ENCODE measurements at regions not wholly inside any gene's neighbourhood (a gene's known extent, or its start where the extent isn't known, plus 50 kb on each side); places are given as distances from the start of the nearest gene placed in this dataset.

- Histone ChIP-seq H3K79me2 (ENCODE audit: insufficient read depth, low read depth) (no peaks in the 10 kb centered on the region), H2AFZ (ENCODE audit: low read depth) (no peak overlapping the region), H3K4me2 (no peak overlapping the region), H3K9ac (no peak overlapping the region), H3K27ac (no peak overlapping the region), H3K27me3 (ENCODE audit: insufficient read depth, low read depth) (no peaks in the 10 kb centered on the region), H3K4me1 (ENCODE audit: low read depth, poor library complexity, severe bottlenecking) (no peaks in the 10 kb centered on the region), H3K4me3 (IDR thresholded peaks at IDR 0.05; ENCODE audit: insufficient read depth, low read depth, low read length) (no peak overlapping the region), H4K20me1 (ENCODE audit: insufficient read depth) (no peaks in the 10 kb centered on the region), H3K36me3 (ENCODE audit: insufficient read depth) (no peaks in the 10 kb centered on the region)
- TF ChIP-seq, protein P1, sequence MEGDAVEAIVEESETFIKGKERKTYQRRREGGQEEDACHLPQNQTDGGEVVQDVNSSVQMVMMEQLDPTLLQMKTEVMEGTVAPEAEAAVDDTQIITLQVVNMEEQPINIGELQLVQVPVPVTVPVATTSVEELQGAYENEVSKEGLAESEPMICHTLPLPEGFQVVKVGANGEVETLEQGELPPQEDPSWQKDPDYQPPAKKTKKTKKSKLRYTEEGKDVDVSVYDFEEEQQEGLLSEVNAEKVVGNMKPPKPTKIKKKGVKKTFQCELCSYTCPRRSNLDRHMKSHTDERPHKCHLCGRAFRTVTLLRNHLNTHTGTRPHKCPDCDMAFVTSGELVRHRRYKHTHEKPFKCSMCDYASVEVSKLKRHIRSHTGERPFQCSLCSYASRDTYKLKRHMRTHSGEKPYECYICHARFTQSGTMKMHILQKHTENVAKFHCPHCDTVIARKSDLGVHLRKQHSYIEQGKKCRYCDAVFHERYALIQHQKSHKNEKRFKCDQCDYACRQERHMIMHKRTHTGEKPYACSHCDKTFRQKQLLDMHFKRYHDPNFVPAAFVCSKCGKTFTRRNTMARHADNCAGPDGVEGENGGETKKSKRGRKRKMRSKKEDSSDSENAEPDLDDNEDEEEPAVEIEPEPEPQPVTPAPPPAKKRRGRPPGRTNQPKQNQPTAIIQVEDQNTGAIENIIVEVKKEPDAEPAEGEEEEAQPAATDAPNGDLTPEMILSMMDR (conservative IDR thresholded peaks at IDR 0.05; ENCODE audit: low read depth, low read length), result no peak
Measured at GRCh38 chr10:130396044-130396443, 259.9 kb downstream of the GLRX3 start.

GRCh38 chr10:130398090-130398994 is 262.2 kb downstream of the GLRX3 start:
- Histone ChIP-seq H3K4me1 (ENCODE audit: low read depth, poor library complexity, severe bottlenecking) (no peaks in the 10 kb centered on the region), H3K79me2 (ENCODE audit: insufficient read depth, low read depth) (no peaks in the 10 kb centered on the region), H3K27me3 (ENCODE audit: insufficient read depth, low read depth) (no peaks in the 10 kb centered on the region), H3K9ac (no peak overlapping the region), H2AFZ (ENCODE audit: low read depth) (no peak overlapping the region), H4K20me1 (ENCODE audit: insufficient read depth) (no peaks in the 10 kb centered on the region), H3K36me3 (ENCODE audit: insufficient read depth) (no peaks in the 10 kb centered on the region), H3K4me3 (IDR thresholded peaks at IDR 0.05; ENCODE audit: insufficient read depth, low read depth, low read length) (no peak overlapping the region), H3K4me2 (no peak overlapping the region), H3K27ac (no peak overlapping the region)
- TF ChIP-seq, protein P1 (conservative IDR thresholded peaks at IDR 0.05; ENCODE audit: low read depth, low read length), result no peak

- Histone ChIP-seq H3K27me3 (ENCODE audit: insufficient read depth, low read depth) (no peaks in the 10 kb centered on the region), H4K20me1 (ENCODE audit: insufficient read depth) (no peaks in the 10 kb centered on the region), H3K4me3 (IDR thresholded peaks at IDR 0.05; ENCODE audit: insufficient read depth, low read depth, low read length) (no peak overlapping the region), H3K27ac (no peak overlapping the region), H3K4me1 (ENCODE audit: low read depth, poor library complexity, severe bottlenecking) (no peaks in the 10 kb centered on the region), H3K36me3 (ENCODE audit: insufficient read depth) (no peaks in the 10 kb centered on the region), H3K4me2 (no peak overlapping the region), H2AFZ (ENCODE audit: low read depth) (no peak overlapping the region), H3K9ac (no peak overlapping the region), H3K79me2 (ENCODE audit: insufficient read depth, low read depth) (no peaks in the 10 kb centered on the region)
- TF ChIP-seq, protein P1 (conservative IDR thresholded peaks at IDR 0.05; ENCODE audit: low read depth, low read length), result no peak
Measured at GRCh38 chr10:130399425-130399950, 263.3 kb downstream of the GLRX3 start.

- no peaks in the 10 kb centered on the region for H3K36me3 ChIP-seq (ENCODE audit: insufficient read depth)
- H3K27me3 ChIP-seq (ENCODE audit: insufficient read depth, low read depth), result no peaks in the 10 kb centered on the region
- no peaks in the 10 kb centered on the region for H3K79me2 ChIP-seq (ENCODE audit: insufficient read depth, low read depth)
- no peak overlapping the region for H3K4me3 ChIP-seq (IDR thresholded peaks at IDR 0.05; ENCODE audit: insufficient read depth, low read depth, low read length)
- no peak overlapping the region for H2AFZ ChIP-seq (ENCODE audit: low read depth)
- no peak overlapping the region for H3K4me2 ChIP-seq
- TF ChIP-seq, protein P1 (conservative IDR thresholded peaks at IDR 0.05; ENCODE audit: low read depth, low read length), result no peak
- no peak overlapping the region for H3K9ac ChIP-seq
- no peaks in the 10 kb centered on the region for H4K20me1 ChIP-seq (ENCODE audit: insufficient read depth)
- no peaks in the 10 kb centered on the region for H3K4me1 ChIP-seq (ENCODE audit: low read depth, poor library complexity, severe bottlenecking)
- no peak overlapping the region for H3K27ac ChIP-seq
Measured at GRCh38 chr10:130400890-130401289, 264.7 kb downstream of the GLRX3 start.

Measured in KMS-11 (cell line).